ENCODE measurements at regions not wholly inside any gene's neighbourhood (a gene's known extent, or its start where the extent isn't known, plus 50 kb on each side); places are given as distances from the start of the nearest gene placed in this dataset.

GRCh38 chr6:148225871-148226270 lies 116.8 kb upstream of the SASH1 start:
- DNase-seq (ENCODE audit: low spot score in 2 of 2) = no peak
- Histone ChIP-seq H3K9me3 (no peaks in the 10 kb centered on the region), H3K4me1 (no peaks in the 10 kb centered on the region), H3K4me3 (no peak overlapping the region), H3K36me3 (no peaks in the 10 kb centered on the region), H3K27ac (no peak overlapping the region), H3K27me3 (no peaks in the 10 kb centered on the region)
- TF ChIP-seq CTCF (IDR thresholded peaks at IDR 0.05) = no peak
- intact Hi-C loops (cut with DNase I) = no loop called here

GRCh38 chr6:148226284-148226683 lies 116.4 kb upstream of the SASH1 start:
- H3K4me3 ChIP-seq = no peak overlapping the region
- no peak overlapping the region for H3K27ac ChIP-seq
- H3K9me3 ChIP-seq = no peaks in the 10 kb centered on the region
- intact Hi-C loops (cut with DNase I) = no loop called here
- H3K4me1 ChIP-seq = no peaks in the 10 kb centered on the region
- no peak for TF ChIP-seq CTCF (IDR thresholded peaks at IDR 0.05)
- H3K36me3 ChIP-seq = no peaks in the 10 kb centered on the region
- H3K27me3 ChIP-seq = no peaks in the 10 kb centered on the region
- no peak for DNase-seq (ENCODE audit: low spot score in 2 of 2)

GRCh38 chr6:148231572-148231971 lies 111.1 kb upstream of the SASH1 start:
- TF ChIP-seq CTCF (IDR thresholded peaks at IDR 0.05) = no peak
- no peak overlapping the region for H3K4me3 ChIP-seq
- no peaks in the 10 kb centered on the region for H3K27me3 ChIP-seq
- intact Hi-C loops (cut with DNase I) = no loop called here
- H3K4me1 ChIP-seq = no peaks in the 10 kb centered on the region
- no peak overlapping the region for H3K27ac ChIP-seq
- no peaks in the 10 kb centered on the region for H3K9me3 ChIP-seq
- DNase-seq (ENCODE audit: low spot score in 2 of 2) = no peak
- H3K36me3 ChIP-seq = no peaks in the 10 kb centered on the region

- DNase-seq (ENCODE audit: low spot score in 2 of 2) = no peak
- Histone ChIP-seq H3K27ac (no peak overlapping the region), H3K27me3 (no peaks in the 10 kb centered on the region), H3K4me1 (peaks cover 0 to 6% of the 10 kb centered on the region in 2 donors), H3K4me3 (no peak overlapping the region), H3K36me3 (no peaks in the 10 kb centered on the region), H3K9me3 (no peaks in the 10 kb centered on the region)
- TF ChIP-seq CTCF (IDR thresholded peaks at IDR 0.05) = no peak
- intact Hi-C loops (cut with DNase I) = no loop called here
These were observed 107.2 kb upstream of the SASH1 start for GRCh38 chr6:148235446-148235845.

- Histone ChIP-seq H3K27me3 (no peaks in the 10 kb centered on the region), H3K9me3 (no peaks in the 10 kb centered on the region), H3K4me3 (no peak overlapping the region), H3K4me1 (peaks cover 0 to 25% of the 10 kb centered on the region in 2 donors), H3K27ac (peak overlapping the region in 1 of 2 donors; percentile 70), H3K36me3 (no peaks in the 10 kb centered on the region)
- intact Hi-C loops (cut with DNase I) = no loop called here
- no peak for TF ChIP-seq CTCF (IDR thresholded peaks at IDR 0.05)
- no peak for DNase-seq (ENCODE audit: low spot score in 2 of 2)
These were observed 103.9 kb upstream of the SASH1 start for GRCh38 chr6:148238713-148239112.

- H3K4me1 ChIP-seq = peaks cover 0 to 29% of the 10 kb centered on the region in 2 donors
- H3K27ac ChIP-seq = peak overlapping the region; percentile 42 to 70
These were observed 103.4 kb upstream of the SASH1 start for GRCh38 chr6:148239215-148239614.

More at GRCh38 chr6:148239215-148239614, 103.4 kb upstream of the SASH1 start:
- Histone ChIP-seq H3K27me3 (no peaks in the 10 kb centered on the region), H3K36me3 (no peaks in the 10 kb centered on the region), H3K9me3 (no peaks in the 10 kb centered on the region), H3K4me3 (no peak overlapping the region)
- intact Hi-C loops (cut with DNase I) = no loop called here
- DNase-seq (ENCODE audit: low spot score in 2 of 2) = no peak
- TF ChIP-seq CTCF (IDR thresholded peaks at IDR 0.05) = no peak

Data from ascending aorta (tissue), 2 donors.